HFF-Myc (cell line): ENCODE measurements at regions not wholly inside any gene's neighbourhood (a gene's known extent, or its start where the extent isn't known, plus 50 kb on each side); places are given as distances from the start of the nearest gene placed in this dataset.

ENCODE experiments used
- DNase-seq: peaks from one replicate; pipeline ENCODE4 v3.0.0-alpha.2; 2011; ENCODE audit warnings: low read depth; ENCODE audit errors: extremely low read depth
- H3K4me3 ChIP-seq: replicated peaks from 2 replicates; pipeline ENCODE4 v1.5.1; 2011; ENCODE audit warnings: low read depth, mild to moderate bottlenecking, control low read depth, low read length
- CTCF ChIP-seq: IDR thresholded peaks from 2 replicates; pipeline ENCODE4 v1.5.1; 2012; ENCODE audit warnings: mild to moderate bottlenecking, low read depth, low read length, control low read depth; ENCODE audit errors: missing control alignments

GRCh38 chr9:31637861-31638260 lies 746.6 kb upstream of the ACO1 start:
- no peak for DNase-seq
- no peak for TF ChIP-seq CTCF

DNA sequence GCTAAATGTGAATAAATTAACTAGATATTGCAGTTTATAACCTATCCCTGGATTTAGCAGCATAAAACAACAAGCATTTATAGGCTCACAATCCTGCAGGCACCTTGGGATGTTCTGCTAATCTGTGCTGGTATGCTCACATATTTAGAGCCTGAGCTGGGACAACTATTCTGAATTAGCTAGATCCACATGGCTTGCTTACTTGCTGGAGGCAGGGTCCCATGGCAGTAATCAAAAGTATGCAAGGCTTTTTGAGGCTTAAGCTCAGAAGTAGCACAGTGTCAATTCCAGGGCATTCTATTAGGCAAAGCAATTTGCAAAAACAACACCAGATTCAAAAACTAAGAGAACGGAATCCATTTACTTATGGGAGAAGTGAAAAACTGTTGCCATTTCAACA lies 745.0 kb upstream of the ACO1 start:
- TF ChIP-seq CTCF = no peak
- no peak overlapping the region for H3K4me3 ChIP-seq
- no peak for DNase-seq

More at GRCh38 chr9:31637861-31638260, 746.6 kb upstream of the ACO1 start:
- H3K4me3 ChIP-seq = no peak overlapping the region

GRCh38 chr9:31669311-31669710 lies 715.1 kb upstream of the ACO1 start:
- no peak for TF ChIP-seq CTCF
- DNase-seq = no peak
- H3K4me3 ChIP-seq = no peak overlapping the region

GRCh38 chr9:31671011-31671410 lies 713.4 kb upstream of the ACO1 start:
- no peak for DNase-seq
- TF ChIP-seq CTCF = no peak
- no peak overlapping the region for H3K4me3 ChIP-seq

DNA sequence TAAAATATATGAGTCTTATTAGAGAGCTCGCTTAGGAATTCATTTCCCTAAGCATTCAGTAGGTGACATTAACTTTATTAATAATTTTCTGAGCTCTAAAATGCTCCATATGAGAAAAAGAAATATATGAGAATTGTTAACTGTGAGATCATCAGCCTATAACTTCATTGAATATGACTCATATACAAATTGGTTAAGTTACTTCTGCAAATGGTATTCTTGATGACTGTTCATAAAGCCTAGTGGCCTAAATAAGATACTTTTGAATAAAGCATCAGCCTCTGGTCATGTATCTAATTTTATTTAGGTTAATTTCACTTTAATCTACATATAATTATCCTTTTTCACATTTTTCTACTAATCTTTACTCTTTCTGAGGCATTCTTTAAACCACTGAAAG lies 710.2 kb upstream of the ACO1 start:
- no peak for TF ChIP-seq CTCF
- DNase-seq = no peak

DNA sequence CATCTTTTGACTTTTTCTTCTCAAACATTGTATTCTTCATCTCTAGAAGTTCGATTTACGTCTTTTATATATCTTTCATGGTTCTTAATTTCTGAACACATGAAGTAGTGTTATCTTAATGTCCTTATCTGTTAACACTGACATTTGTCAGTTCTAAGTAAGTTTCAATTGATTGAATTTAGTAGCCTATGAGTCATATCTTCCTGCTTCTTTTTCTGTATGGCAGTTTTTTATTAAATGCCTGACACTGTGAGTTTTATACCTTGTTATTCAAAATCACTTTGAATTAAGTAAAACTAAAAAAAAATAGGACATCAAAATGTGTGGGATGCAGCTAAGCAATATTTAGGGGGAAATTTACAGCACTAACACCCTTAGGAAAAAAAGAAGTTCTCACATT lies 707.0 kb upstream of the ACO1 start:
- no peak overlapping the region for H3K4me3 ChIP-seq
- TF ChIP-seq CTCF = no peak
- no peak for DNase-seq

More for the DNA sequence above, 710.2 kb upstream of the ACO1 start:
- H3K4me3 ChIP-seq = no peak overlapping the region

- H3K4me3 ChIP-seq = no peak overlapping the region
- no peak for TF ChIP-seq CTCF
- no peak for DNase-seq
These were observed 706.6 kb upstream of the ACO1 start for GRCh38 chr9:31677877-31678276.
